Loucy (cell line): ENCODE measurements at regions not wholly inside any gene's neighbourhood (a gene's known extent, or its start where the extent isn't known, plus 50 kb on each side); places are given as distances from the start of the nearest gene placed in this dataset.

ENCODE experiments used
- EZH2phosphoT487 ChIP-seq: fragments of 200-600 bp; IDR thresholded peaks from 2 replicates; pipeline ENCODE4 v1.6.1; 2018; ENCODE audit warnings: antibody characterized with exemption, mild to moderate bottlenecking, moderate library complexity, borderline replicate concordance
- TF ChIP-seq, protein P1 (sequence below): fragments of 200-600 bp; sonication (generic); conservative IDR thresholded peaks from 2 replicates; pipeline ENCODE4 v1.5.1; 2014; ENCODE audit warnings: mild to moderate bottlenecking, antibody characterized with exemption, low read length

DNA sequence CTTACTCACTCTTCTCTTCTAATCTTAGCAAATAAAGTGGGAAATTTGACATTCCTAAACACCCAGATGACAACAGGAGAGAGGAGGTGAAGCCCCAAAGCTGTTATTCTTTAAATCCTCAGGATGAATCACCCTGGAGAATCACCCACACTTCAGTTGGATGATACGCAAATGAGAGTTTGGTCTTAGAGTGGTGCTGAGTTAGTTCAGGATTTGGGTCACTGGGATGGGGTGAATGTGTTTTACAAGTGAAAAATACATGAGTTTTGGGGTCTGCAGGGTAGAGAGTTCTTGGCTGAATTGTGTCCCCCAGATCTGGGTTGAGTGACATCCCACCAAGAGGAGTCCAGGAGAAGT, 117.2 kb downstream of the GGTLC2 start:
- TF ChIP-seq, protein P1, sequence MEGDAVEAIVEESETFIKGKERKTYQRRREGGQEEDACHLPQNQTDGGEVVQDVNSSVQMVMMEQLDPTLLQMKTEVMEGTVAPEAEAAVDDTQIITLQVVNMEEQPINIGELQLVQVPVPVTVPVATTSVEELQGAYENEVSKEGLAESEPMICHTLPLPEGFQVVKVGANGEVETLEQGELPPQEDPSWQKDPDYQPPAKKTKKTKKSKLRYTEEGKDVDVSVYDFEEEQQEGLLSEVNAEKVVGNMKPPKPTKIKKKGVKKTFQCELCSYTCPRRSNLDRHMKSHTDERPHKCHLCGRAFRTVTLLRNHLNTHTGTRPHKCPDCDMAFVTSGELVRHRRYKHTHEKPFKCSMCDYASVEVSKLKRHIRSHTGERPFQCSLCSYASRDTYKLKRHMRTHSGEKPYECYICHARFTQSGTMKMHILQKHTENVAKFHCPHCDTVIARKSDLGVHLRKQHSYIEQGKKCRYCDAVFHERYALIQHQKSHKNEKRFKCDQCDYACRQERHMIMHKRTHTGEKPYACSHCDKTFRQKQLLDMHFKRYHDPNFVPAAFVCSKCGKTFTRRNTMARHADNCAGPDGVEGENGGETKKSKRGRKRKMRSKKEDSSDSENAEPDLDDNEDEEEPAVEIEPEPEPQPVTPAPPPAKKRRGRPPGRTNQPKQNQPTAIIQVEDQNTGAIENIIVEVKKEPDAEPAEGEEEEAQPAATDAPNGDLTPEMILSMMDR = no peak
- TF ChIP-seq EZH2phosphoT487 = no peak
